GM19351 (cell line): ENCODE measurements at regions not wholly inside any gene's neighbourhood (a gene's known extent, or its start where the extent isn't known, plus 50 kb on each side); places are given as distances from the start of the nearest gene placed in this dataset.
"Not testable (repeated sequence)": the region's sequence is repeated elsewhere in the genome, so short reads cannot be mapped to it uniquely, and the experiment has no call there.

Source experiments
- ATAC-seq: cut with Tn5 transposase; IDR thresholded peaks from one replicate; pipeline ENCODE4 v1.9.1; 2021; ENCODE audit warnings: mild to moderate bottlenecking, moderate library complexity; ENCODE audit not compliant: unreplicated experiment

GRCh38 chr12:27864521-27864920 lies 84.5 kb upstream of the MANSC4 start:
- ATAC-seq, result no peak

DNA sequence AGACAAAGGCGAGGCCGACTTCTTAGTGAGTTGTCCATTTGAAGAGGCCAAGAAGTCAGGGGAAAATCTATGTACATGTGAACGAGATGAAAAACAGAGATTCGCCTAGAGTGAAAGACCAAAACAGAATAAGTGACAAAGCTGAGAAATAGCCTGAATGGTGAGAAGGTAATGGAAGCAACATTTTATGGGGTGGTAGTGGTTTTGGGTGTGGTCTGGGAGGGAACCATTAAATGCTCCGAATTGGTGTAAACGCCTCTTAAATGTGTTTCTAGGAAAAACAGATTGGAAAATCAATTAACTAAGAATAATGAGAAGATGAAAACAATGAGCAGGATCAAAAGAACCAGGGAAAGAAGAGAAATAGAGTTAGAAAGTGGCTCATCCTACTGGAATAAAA lies 83.8 kb upstream of the MANSC4 start:
- ATAC-seq, result no peak

DNA sequence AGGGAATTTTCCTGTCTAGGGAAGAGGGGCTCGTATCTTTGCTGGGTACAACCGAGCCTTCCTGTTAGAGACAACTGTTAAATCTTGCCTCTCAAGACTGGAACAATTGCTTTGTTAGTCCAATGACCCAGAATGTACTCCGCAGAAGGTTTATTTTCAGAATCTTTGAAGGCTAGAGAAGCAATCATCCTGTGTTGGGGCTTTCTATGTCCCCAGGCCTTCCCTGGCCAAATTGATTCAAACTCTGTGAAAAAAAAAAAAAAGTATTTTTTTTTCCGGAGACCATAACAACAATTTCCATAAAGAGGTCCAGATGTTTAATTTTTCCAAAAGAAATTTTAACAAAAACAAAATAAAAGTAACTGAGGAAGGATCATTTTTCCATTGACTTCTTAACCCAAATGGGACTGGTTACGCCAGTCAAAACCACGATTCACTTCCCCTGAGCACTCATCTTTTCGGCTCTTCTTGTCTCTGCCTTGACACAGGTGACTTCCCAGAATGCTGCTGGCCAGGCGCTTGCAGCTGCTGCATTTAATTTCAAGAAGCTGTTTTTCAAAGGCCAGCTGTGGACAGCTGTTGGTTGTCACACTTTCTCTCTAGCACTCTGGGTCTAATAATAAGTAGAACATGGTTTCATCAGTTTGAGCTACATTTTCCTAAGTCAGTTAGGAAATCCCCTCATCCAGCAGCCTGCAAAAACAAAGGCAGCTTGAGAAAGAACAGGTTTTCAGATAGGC lies 81.6 kb upstream of the MANSC4 start:
- peak; percentile 87 for ATAC-seq

DNA sequence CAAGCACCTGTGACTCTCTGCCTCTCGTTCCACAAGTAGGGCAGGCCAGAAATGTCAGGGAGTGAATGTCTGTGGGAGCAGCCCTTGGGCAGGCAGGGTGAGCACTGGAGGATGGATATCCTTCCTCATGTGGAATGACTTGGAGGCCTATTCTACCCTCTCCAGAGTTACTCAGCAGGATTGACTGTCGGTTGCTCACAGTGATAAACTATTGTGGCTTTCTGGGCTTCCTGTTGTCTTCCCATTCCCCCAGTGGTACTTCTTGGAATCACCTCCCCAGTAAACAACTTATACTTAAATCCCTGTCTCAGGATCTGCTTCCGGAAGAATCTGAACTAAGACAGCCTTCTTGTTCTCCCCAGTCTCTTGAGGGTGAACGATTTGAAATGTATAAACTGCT lies 79.6 kb upstream of the MANSC4 start:
- no peak for ATAC-seq

DNA sequence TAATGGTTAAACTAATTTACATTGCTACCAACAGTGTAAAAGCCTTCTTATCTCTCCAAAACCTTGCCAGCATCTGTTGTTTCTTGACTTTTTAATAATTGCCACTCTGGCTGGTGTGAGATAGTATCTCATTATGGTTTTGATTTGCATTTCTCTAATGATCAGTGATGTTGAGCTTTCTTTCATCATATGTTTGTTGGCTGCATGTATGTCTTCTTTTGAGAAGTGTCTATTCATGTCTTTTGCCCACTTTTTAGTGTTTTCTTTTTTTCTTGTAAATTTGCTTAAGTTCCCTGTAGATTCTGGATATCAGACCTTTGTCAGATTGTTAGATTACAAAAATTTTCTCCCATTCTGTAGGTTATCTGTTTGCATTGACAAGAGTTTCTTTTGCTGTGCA lies 77.0 kb upstream of the MANSC4 start:
- ATAC-seq, result not testable (repeated sequence)

DNA sequence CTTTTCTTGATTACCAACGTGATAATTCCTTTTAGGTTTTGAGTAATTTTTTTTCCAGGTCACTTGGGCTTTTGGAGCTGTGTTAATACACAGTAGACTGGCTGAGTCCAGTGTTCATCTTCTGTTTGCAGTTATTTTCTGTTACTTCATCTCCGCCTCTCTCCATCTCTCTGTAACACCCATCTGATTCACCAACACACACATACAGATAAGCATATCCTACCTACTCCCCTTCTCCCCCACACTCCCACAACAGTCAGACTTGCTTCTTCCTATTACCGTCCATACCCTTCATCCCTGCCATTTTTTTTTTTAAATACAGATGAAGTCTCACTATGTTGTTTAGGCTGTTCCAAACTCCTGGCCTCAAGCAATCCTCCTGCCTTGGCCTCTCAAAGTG lies 72.7 kb upstream of the MANSC4 start:
- ATAC-seq, result no peak
